NCI-H187 (cell line): ENCODE measurements at regions not wholly inside any gene's neighbourhood (a gene's known extent, or its start where the extent isn't known, plus 50 kb on each side); places are given as distances from the start of the nearest gene placed in this dataset.
"Not testable (repeated sequence)": the region's sequence is repeated elsewhere in the genome, so short reads cannot be mapped to it uniquely, and the experiment has no call there.

Experiments used
- DNase-seq, 2 experiments: peaks; one replicate each; lab custom pipeline; 2025; lab: John Stamatoyannopoulos, UW

DNA sequence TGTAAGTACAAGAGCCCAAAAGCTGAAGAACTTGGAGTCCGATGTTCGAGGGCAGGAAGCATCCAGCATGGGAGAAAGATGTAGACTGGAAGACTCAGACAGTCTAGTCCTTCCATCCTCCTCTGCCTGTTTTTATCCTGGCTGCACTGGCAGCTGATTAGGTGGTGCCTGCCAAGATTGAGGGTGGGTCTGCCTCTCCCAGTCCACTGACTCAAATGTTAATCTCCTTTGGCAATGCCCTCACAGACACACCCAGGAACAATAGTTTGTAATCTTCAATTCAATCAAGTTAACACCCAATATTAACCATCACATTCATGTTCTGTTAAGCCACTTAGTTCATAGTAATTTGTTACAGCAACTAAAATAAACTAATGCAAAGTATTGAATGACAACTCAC is 904.4 kb upstream of the HS3ST1 start:
- not testable (repeated sequence) for DNase-seq

DNA sequence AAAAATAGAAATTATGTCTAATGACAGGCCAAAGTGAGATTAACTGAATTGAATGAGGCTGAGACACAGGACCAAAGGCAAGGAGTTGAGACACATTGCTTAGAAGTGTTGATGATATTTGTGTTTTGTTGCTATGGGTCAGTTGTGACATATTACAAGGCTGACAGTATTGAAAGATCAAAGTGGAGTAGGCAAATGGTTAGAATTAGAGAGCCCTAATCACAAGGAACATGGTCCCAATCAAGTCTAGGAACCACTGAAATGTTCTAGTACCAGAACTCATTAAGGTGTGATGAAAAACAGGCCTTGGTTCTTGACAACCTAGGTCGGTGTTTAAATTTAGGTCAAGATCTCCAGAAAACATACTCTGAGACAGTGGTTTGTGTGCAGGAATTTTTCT is 896.3 kb upstream of the HS3ST1 start:
- no peak for DNase-seq

GRCh38 chr4:12319765-12320164 is 891.1 kb upstream of the HS3ST1 start:
- DNase-seq = no peak

DNA sequence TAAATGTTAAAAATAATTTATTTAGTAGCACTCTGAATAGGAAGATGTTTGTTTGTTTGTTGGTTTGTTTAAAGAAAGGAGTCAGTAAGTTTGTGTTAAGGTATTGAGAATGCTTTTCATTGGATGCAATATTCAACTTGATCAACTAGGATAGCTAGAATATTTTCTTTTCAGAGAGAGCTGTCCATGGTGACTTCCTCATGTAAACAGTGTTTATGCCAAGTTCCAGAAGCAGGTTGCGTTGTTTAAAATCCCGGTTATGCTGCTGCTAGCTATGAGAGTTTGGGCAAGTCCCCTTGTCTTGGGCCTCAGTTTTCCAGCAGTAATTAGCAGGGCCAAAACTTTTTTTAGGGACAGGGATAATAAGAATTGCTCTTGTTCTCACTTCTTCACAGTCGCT is 876.2 kb upstream of the HS3ST1 start:
- no peak for DNase-seq

- DNase-seq = no peak
These were observed 867.7 kb upstream of the HS3ST1 start for GRCh38 chr4:12296366-12296765.

DNA sequence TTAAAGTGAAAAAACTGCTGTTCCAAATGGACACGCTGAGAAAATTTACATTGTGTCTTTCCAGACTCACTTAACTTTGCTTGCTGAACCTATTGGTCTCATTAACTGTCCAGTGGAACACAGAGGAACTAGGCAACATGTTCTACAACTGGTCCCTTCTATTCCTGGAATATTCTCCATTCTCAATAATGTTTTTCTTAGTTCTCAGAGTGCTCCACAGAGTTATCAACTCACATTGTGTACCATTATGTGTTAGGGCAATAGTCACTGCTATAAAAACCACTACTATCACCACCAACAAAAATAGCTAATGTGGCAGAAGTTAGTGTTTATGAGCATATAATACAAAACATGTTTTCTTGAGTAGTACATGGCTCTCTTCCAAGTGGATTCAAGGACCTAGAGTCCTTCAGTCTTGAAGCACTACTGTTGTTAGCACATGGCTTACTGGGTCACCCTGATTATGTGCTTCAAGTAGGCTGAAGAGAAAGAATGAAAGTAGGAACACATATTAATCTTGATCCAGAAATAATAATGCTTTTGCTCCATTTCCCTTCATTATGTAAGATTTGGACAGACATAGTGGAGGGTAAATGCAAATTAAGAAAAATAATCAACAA is 865.3 kb upstream of the HS3ST1 start:
- no peak for DNase-seq

GRCh38 chr4:12286351-12286750 is 857.7 kb upstream of the HS3ST1 start:
- no peak for DNase-seq

DNA sequence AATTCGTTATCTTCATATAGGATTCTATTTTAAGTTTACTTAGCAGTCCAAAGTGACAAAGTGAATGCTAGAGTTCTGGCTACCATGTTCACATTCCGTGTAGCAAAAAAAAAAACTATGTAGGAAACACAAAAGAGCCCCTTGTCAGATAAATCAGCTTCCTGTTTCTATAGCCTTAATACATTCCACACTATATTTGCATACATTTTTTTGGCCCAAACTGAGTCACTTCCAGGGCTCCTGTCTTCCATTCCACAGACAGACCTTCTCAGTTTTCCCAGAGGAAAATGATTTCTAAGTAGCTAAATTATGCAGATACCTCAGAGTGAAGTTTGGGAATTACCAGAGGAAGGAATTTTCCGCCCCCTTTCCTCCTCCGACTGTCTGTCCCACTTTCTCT is 841.9 kb upstream of the HS3ST1 start:
- no peak for DNase-seq

GRCh38 chr4:12265554-12265953 is 836.9 kb upstream of the HS3ST1 start:
- no peak for DNase-seq

- no peak for DNase-seq
These were observed 831.8 kb upstream of the HS3ST1 start for GRCh38 chr4:12260453-12260852.

GRCh38 chr4:12244973-12245372 is 816.3 kb upstream of the HS3ST1 start:
- no peak for DNase-seq

DNA sequence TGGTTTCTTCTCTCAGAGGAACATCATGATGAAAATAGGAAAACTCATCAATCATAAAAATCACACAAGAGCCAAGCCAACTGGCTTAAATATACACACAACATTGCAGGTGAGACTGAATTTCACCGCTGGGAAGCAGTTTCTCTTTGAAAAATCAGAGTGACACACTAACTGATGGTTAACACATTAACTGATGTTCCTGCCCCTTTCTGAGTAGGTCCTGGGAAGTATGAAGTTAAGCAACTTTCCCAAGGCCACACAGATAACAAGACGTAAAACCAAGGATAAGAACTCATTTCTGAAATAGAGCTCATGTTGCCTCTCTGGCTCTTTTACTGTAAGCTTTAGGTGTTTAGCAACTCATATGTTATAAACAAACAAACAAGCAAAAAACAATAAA is 813.7 kb upstream of the HS3ST1 start:
- DNase-seq = no peak

- no peak for DNase-seq
These were observed 811.4 kb upstream of the HS3ST1 start for GRCh38 chr4:12239897-12240636.

DNA sequence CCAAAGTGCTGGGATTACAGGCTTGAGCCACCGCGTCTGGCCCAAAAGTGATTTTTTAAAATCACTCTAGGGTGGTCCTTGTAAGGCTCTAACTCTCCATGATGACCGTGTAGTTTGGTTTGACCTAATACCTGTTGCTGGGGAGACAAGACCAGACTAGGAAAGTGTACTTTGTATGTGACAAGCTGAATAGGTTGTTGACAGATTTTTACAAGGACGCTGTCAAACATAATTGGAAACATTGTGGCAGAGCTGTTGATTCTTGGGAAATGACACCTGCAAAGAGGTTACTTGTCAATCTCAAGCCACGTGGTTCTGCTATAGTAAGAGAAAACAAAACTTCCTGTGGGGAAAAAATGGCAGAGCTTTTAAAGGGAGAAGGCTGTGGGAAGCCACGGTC is 802.4 kb upstream of the HS3ST1 start:
- DNase-seq = no peak

- no peak for DNase-seq
These were observed 792.3 kb upstream of the HS3ST1 start for GRCh38 chr4:12221031-12221430.

DNA sequence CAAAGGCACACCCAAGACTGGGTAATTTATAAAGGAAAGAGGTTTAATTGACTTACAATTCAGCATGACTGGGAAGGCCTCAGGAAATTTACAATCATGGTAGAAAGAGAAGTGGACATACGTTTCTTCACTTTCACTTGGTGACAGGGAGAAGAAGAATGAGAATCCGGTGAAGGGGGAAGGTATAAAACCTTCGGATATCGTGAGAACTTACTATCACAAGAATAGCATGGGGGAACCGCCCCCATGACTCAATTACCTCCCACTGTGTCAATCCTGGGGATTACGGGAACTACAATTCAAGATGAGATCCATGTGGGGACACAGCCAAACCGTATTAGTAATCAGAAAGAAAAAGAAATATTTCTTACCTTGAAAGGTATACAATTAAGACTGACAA is 782.9 kb upstream of the HS3ST1 start:
- no peak for DNase-seq

DNA sequence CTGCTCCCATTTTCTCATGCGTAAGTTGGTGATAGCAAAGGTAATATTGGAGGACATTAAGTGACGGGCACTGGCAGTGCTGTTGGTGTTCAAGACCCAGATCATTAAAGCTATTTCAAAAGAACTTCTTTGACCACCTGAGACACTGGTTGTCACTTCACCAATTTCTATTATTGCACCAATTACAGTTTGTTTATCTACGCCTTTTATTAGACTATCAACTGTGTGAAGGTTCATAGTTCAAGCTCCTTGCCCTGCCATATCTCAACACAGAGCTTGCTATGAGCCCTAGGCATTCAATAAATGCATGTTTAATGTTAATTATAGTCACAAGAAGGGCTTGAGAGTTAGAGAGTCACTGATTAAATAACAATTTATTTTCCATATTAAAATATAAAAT is 778.7 kb upstream of the HS3ST1 start:
- no peak for DNase-seq

- DNase-seq = no peak
These were observed 777.4 kb upstream of the HS3ST1 start for GRCh38 chr4:12206091-12206490.

- no peak for DNase-seq
These were observed 775.3 kb upstream of the HS3ST1 start for GRCh38 chr4:12203945-12204344.

- DNase-seq = no peak
These were observed 771.5 kb upstream of the HS3ST1 start for GRCh38 chr4:12200226-12200625.

DNA sequence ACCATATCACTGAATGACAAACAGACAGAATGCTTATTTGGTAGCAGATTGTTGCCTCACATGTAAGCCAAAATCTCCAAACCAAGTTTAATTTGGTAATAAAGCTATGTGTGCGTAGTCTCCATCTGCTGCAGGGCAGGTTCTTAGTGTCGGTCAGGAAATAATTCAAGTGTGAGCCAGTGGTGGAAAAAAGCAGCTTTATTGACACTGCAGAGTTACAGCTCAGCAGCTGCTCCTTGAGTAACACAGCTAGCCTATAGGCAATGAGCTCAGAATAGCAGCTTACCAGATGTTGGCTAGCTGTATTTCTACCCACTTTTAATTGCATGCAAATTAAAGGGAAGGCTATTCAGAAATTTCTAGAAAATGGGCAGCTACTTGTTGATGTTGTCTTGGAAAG is 757.8 kb upstream of the HS3ST1 start:
- DNase-seq = no peak

GRCh38 chr4:12178614-12179610 is 750.2 kb upstream of the HS3ST1 start:
- DNase-seq = no peak

DNA sequence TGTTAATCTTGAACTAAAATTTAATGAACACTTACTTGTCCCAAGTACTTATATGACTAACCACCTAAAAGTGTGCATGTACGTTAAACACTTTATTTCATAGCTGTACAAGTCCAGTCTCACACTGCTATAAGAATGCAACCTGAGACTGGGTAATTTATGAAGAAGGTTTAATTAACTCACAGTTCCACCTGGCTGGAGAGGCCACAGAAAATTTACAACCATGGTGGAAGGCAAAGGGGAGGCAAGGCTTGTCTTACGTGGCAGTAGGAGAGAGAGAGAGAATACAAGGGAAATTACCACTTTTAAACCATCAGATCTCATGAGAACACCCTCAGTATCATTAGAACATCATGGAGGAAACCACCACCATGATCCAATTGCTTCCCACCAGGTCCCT is 748.7 kb upstream of the HS3ST1 start:
- DNase-seq = no peak
